GM19397 (cell line): ENCODE measurements at regions not wholly inside any gene's neighbourhood (a gene's known extent, or its start where the extent isn't known, plus 50 kb on each side); places are given as distances from the start of the nearest gene placed in this dataset.

Experiments
- ATAC-seq: cut with Tn5 transposase; IDR thresholded peaks from one replicate; pipeline ENCODE4 v1.9.1; 2021; ENCODE audit warnings: mild to moderate bottlenecking, moderate library complexity; ENCODE audit not compliant: unreplicated experiment

DNA sequence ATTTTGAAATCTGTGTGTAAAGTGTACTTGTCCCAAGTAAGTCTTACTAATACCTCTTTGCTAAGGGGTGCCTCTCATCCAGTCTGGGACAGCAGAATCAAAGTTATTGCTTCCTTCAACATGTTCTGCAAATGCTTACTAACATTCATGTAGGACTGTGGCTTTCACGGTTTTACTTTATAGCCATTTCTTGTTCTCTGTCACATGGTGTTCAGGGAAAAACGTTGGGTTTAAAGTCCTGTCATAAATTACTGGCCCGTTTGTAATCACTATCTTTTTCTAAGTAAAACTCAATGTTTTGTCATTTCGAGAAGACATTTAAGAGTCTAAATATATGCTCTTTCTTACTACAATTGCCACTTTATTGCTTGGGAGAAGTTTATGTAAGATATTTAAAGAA lies 321.1 kb downstream of the STIM2 start:
- no peak for ATAC-seq

DNA sequence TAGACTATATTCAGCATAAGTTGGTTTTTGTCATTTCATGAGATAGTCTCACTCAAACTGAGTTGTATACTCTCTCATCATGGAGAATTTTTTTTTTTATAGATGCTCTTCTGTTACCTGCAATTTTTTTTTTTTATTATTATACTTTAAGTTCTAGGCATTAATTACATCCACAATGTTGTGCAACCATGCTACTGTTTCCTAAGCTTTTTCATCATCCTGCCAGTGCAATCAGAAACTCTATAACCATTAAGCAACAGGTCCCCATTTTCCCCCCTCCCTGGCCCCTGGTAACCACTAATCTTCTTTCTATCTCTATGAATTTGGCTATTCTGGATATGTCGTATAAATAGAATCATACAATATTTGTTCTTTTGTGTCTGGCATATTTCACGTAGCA lies 321.6 kb downstream of the STIM2 start:
- no peak for ATAC-seq

DNA sequence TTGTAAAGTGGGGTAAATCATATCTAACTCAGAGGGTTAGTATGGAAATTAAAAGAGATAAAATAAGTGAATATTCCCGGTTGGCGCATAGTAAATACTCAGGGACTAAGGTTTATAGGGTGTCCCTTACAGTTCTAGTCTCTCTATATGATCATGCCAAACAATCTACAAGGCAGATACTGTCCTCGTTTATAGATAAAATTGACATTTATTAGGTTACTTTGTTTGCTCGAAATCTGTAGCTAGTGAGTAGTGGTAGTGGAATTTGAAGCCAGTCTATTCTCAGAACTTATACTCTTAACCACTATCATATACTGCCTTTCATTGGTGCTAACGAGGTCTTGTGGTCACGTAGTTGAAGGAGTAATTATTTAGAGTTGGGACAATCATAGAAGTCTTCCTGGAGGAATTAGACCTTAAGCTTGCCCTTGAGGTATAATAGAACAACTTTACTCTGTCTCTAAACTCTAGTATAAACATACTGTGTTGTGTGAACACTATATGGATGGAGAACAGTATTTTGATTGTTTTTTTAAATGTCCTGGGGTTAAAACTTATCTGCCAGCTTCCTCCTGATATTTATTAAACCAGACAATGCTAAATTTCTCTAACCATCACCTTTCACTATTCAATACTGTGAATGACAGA lies 324.0 kb downstream of the STIM2 start:
- no peak for ATAC-seq

DNA sequence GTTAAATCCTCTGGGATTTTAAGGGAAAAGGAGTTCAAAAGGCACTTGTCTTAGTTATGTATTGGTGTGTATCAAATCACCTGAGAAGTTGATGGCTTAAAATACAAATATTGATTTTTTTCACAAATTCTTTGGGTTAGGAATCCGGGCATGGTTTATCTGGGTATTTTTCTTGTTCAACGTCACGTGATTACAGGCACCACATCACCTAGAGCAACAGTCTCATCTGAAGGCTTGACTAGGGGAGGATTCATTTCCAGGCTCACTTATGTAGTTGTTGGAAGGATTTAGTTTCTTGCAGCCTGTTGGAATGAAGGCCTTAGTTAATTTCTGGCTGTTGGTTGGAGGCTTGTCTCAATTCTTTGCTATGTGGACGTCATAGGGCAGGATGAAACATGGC lies 326.1 kb downstream of the STIM2 start:
- no peak for ATAC-seq

DNA sequence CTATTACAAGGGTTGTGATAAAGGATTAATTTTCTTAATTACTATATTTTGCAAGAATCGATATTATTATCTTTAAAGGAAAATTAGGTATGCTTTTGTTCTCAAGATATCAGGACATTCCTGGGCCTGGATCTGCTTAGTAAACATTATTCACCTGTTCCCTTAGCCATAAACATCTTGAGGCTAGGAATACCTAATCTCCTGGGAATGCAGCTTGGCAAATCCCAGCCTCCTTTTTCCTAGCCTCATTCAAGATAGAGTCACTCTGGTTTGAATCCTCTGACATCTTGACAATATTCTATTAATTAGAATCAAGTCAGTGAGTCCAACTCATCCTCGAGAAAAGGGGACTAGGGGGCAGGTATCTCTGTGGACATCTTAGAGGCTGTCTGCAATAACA lies 327.1 kb downstream of the STIM2 start:
- no peak for ATAC-seq

DNA sequence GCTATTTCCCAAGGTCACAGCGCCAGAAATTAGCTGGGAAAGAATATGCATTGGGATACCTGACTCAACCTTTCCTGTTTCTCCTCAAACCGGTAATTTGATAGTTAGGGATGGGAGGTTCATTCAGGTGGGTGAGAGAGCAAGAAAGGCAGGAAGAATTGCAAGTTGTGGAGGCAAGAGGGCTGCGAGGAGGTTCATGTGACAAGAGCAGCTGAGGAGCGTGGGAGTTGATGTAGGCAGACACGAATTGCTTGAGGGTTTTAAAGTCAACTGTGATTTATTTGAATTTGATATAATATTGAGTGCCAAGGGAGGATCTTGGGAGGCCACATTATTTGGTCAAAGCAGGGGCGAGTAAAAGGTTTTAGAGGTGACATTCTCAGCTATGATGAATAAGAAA lies 329.0 kb downstream of the STIM2 start:
- no peak for ATAC-seq

DNA sequence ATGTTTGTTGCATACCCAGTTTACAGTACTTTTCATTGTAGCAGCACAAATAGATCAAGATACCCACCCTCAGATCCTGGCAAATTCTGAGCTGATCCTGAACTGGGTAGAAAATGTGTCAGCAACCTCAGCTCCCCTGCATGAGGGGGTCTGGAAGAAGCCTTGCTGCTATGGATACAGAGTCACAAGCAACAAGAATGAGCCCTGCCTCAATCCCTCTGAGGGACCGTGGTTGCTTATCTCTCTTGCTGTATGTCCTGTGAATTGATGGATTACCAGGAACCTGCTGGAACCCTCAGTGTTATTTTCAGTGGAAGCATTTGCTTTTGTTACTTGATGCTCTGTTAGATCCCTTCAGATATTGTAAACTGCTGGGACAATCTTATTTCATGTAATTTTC lies 331.0 kb downstream of the STIM2 start:
- no peak for ATAC-seq

DNA sequence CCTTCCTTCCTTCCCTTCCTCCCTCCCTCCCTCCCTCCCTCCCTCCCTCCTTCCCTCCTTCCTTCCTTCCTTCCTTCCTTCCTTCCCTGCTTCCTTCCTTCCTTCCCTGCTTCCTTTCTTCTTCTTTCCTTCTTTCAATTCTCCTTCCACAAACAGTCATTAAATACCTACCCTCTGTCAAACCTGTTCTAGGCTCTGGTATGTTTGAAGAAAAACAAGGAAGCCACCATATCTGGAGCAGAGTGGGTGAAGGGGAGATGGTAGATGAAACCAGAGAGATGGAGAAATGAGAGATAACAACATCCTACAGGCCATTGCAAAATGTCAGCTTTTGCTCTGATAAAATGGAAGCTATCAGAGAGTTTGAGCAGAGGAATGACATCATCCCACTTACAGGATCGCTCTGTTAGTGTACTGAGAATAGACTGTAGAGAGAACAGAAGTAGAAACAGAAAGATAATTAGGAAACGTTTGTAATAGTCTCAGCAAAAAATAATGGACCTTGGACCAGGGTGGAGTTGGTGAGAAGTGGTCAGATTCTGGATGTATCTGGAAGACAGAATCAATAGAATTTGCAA lies 334.0 kb downstream of the STIM2 start:
- ATAC-seq = no peak

DNA sequence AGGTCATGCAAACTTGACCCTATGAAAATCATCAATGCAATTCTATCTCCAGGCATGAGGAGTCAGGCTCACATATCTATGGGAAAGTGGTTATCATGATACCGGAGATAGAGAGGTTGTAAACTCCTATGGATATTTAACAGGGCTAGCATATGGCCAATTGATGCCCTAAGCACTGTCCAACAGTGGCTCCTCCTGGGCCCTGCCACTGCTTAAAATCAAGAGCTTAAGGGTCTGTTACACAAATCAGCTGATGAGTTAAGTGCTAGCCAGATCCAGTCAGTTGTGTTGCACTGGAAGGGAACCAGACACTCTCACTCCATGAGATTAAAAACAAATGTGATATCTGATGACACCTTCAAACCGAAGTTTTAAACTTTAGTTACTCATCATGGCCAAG lies 337.6 kb downstream of the STIM2 start:
- no peak for ATAC-seq

DNA sequence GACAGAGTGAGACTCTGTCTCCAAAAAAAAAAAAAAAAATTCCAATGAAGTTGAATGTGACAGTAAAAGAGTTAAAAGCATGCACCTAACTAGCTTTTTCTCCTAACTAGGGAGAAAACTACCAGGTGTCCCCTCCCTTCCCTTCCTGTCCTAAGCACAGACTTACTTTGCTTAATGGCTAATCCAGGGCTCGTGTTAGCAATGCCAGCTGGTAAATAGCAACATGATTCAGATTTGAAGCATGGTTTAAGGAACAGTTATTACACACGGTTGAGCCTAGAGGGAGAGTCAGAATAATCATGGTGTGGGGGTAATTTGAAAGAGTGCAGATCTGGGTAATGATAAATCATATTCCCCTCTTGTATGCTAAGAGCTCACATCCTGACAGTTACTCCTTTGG lies 338.3 kb downstream of the STIM2 start:
- no peak for ATAC-seq

DNA sequence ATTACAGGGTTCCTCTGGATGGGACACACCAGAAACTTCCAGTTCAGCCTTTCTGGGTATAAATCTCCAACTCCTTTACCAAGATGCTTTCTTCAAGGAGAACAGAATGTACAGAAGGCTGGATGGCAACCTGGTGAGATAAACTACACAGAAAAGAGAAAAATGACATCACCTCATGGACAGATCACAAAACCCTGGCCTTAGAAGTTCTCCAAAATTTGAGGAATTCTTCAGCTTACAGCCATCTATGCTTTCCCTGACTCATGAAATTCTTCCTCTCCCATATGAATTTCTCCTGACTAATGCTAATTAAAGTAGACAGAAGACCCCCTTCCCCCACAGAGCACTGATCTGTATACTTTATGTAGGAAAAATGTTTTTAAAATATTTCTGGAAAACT lies 345.4 kb downstream of the STIM2 start:
- ATAC-seq = no peak

DNA sequence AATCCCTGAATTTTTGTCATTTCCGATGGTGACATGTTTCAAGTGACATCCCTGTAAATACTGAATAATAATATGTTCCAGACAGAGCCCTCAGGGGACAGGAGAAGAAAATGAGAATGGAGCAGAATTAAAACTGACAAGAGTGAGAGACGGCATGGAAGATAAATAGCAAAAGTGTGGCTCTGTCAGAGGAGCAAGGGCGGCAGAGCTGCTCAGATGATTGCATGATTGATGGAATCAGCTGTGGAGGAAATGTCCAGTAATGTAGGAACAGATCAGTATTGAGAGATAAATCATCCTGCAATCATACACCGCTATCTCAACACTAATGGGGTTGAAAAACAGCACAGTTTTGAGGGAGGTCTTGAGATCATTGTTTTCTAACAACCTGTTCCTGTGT lies 350.3 kb downstream of the STIM2 start:
- no peak for ATAC-seq

DNA sequence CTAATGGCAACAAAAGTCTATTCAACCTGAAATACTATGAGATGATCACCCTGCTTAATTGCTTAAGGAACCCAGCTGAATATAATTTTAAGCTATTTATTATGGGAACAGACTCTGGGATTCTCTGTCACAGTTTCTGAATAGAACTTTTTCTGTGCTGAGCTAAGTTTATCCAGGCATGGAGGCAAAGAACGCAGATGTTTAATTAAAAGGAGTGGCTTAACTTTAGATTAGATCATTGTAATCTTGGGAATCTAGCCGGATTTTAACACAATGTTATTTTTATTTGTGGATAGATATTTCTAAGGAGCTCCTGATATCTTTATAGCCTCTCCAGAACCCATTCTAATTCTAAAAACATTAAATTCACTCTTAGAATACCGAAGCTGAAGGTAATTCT lies 353.4 kb downstream of the STIM2 start:
- ATAC-seq = no peak

DNA sequence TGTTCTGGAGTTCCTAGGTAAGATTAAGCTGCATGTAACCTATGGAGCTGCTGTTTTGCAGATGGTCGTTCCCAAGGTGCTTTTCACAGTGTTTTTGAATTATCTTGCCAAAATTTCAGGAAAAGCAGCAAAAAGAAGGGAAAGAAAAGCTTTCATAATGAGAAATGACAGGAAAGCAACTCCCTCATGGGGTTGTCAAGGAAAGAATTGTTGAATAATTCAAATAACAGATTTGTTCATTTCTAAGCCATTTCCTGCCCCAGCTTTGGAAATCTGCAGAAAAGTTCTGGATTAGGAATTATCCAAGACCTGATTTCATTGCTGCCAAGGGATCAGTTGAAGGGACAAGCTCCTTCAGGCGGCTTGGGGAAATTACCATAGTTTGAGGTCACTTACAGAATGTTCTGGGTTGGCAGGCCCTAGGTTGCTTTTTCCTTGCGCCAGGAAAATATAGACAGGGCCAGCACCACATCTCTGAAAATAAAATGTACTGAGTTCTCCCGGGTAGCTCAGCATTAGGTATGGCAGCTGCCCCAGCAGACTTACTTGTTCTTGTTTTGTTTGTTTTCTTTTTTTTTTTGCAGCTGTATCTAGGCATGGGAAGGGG lies 354.7 kb downstream of the STIM2 start:
- no peak for ATAC-seq

DNA sequence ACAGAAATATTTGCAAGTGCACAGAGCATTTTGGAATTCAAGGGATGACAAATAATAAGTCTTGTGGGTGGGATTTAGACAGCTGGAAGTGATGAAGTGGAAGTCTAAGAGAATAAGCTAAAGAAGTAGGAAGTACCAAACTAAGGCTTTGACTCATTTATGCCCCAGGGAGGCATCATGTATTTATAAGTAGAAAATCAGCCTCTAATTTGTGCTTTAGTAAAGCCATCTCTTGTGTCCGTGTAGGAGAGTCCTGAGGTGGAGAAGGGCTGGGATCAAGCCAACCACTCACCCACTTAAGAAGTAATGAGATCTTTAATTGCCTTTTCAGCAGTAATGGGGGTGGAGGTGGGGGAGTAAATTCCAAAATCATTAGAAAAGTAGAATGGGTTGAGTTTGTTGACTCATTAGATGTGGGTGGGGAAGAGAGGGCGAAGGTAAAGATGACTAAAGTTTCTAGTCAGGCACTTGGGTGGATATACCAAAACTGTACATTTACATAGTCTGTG lies 356.7 kb downstream of the STIM2 start:
- no peak for ATAC-seq

DNA sequence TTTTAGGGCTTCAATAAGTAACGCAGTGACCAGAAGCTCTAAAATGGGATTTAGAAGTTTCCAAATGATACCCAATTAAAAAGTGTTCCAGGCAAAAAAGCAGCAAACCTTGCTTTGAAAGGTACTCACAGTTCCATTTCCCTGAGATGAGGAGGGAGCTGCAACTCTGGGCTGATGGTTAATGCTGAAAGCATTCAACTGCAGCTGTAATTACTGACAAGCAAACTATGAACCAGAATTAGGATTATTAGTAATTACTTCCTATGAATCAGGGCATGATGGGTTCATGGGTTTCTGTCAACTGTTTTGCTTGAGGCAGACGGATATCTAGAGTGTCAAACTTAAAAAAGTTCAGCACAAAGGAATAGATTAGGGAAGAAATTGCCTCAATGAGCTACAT lies 357.4 kb downstream of the STIM2 start:
- ATAC-seq = no peak

DNA sequence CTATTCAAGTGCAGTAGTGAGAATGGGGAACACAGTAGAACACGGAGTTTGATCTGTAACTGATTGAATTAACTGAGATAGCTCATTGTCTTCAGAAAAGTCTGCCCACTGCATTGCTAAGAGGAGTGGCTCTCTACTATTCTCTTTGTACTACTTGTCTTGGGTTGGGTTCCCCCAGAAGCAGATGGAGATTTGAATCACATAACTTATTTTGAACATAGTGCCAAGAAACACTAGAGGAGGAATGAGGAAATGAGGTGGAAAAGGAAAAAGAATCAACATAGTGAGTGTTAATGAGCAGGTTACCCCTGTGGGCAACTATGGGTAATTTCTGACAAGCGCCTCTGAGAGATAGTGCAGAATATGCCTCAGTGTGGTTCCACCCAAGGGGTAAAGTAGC lies 362.7 kb downstream of the STIM2 start:
- no peak for ATAC-seq

DNA sequence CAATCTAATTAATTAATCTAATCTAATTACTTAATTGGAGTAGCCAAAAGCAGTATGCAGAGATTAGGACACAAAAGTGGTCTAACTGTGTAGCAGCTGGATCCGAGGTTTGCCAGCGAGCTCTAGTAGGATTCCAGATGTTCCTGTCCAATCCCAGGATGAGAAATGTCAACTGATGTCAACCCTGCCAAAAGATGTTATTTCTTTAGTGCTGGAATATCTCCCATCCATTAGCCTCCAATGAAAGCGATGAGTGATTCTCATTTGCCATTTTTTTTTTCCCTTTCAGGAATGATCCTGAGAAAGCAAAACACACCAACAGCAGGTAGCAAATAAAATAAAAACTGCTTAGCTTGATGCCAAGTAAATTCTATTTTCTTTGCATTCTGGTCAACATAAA lies 372.9 kb downstream of the STIM2 start:
- no peak for ATAC-seq

DNA sequence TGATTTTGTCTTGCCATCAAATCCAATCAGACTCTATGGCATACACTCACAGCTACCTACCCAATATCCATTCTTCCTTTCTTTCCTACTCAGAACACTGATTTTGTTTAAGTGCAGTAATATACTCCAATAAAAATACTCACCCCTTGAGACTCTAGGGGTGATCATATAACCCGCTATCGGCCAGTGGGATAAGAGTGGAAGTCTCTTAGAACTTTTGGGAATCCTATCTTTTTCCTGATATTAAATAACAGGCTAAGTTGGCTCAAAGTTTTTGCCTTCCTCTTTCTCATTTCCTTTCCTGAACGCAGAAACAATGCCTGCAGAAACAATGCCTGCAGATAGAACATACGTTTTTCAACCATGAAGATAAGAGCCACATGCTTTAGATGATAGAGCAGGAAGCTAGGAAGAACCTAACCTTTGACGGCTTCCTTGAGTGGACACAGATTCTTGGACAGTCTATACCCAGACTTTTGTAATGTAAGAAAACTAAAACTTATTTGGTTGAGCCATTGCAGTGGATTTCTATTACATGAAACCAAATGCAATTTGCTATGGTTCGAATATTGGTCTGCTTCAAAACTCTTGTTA lies 373.8 kb downstream of the STIM2 start:
- ATAC-seq = no peak

DNA sequence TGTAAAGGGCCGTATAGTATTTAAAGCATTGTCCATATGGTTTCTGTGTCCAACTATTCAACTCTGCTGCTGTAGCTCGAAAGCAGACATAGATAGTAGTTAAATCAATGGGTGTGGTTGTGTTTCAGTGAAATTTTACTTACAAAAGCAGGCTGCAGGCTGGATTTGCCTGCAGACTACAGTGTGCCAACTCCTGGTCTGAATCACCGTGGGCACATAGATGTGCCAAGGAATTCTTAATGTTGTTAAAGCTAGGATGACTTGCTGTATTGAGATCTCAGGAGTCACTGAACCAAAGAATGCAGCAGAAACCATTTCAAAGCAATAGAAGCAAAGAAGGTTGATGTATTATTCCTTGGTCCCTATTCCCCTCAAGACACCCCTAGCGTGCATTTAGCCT lies 379.0 kb downstream of the STIM2 start:
- no peak for ATAC-seq

DNA sequence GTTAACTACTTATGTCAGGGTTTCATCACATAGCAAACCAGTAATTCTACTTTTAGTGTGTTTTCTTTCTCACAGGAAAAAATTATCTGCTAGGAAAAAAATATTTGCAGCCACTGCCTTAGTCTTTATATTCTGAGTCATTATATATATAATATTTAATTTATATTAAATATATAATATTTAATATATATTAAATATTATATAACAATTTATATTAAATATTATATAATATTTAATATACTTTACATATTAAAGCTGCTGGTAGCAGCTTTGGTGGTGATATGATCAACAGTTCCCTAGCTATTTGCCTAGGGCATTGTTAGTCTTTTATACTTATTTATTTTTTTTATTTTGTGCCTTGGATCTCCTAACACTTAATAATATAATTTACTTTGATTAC lies 381.6 kb downstream of the STIM2 start:
- ATAC-seq = no peak

DNA sequence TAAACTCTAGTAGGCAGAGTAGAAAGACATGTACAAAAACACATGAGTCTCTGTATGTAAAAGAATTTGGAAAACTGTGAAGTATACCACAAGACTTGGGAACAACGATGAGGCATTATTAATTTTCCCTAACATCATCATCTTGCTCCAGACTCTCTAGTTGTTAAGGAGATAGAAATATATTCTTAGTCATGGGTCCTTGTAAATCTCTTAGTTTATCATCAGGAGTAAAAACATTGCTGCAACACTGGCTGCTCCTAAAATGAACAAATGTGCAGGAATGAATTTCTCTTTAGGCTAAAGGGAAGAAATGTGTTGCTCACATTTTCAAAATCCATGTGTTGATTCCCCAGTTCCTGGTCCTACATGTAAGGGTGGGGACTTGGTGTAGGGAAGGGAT lies 384.6 kb downstream of the STIM2 start:
- ATAC-seq = no peak
